ENCODE measurements at regions not wholly inside any gene's neighbourhood (a gene's known extent, or its start where the extent isn't known, plus 50 kb on each side); places are given as distances from the start of the nearest gene placed in this dataset.

DNA sequence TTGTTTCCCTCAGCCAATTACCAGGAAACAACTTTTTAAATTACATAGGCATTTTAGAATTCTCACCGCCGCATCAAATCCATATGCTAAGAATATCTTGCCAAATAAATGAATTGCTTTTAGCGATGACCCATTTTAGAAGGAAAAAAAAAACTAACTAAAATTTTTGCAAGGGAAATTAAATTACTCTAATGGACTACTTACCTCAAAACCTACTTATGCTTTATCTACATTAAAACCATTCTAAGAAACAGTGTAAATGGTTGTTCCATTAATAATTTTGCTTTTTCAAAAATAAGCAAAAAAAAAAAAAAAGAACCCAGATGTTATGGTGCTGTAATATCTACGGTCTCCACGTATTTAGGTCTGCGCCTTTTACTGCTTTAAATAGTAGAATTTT lies 73.5 kb upstream of the CCDC150 start:
- no peak overlapping the region for H2AFZ ChIP-seq (ENCODE audit: low read length)
- no peaks in the 10 kb centered on the region for H4K20me1 ChIP-seq (ENCODE audit: control insufficient read depth, extremely low read depth, insufficient read depth, low read length)
- H3K4me3 ChIP-seq (replicated peaks in 1 of 4; ENCODE audit: control extremely low read depth in 1 of 4, insufficient read depth in 1 of 4, low read depth in 3 of 4, low read length in 4 of 4) = no peak overlapping the region
- DNase-seq (ENCODE audit: low read depth in 2 of 2) = no peak
- no peak overlapping the region for H3K27ac ChIP-seq (ENCODE audit: insufficient read depth, low read length)
- H3K9me3 ChIP-seq (ENCODE audit: control insufficient read depth, insufficient read depth, low read depth, low read length) = no peaks in the 10 kb centered on the region
- H3K36me3 ChIP-seq (ENCODE audit: control insufficient read depth, insufficient read depth, low read length) = no peaks in the 10 kb centered on the region
- H3K4me2 ChIP-seq (ENCODE audit: extremely low read depth, insufficient read depth, low read length) = no peak overlapping the region
- no peak overlapping the region for H3K9ac ChIP-seq (ENCODE audit: insufficient read depth, low read length)
- TF ChIP-seq EZH2 (IDR thresholded peaks at IDR 0.05; ENCODE audit: low read length, missing control alignments) = no peak
- TF ChIP-seq, protein P1, sequence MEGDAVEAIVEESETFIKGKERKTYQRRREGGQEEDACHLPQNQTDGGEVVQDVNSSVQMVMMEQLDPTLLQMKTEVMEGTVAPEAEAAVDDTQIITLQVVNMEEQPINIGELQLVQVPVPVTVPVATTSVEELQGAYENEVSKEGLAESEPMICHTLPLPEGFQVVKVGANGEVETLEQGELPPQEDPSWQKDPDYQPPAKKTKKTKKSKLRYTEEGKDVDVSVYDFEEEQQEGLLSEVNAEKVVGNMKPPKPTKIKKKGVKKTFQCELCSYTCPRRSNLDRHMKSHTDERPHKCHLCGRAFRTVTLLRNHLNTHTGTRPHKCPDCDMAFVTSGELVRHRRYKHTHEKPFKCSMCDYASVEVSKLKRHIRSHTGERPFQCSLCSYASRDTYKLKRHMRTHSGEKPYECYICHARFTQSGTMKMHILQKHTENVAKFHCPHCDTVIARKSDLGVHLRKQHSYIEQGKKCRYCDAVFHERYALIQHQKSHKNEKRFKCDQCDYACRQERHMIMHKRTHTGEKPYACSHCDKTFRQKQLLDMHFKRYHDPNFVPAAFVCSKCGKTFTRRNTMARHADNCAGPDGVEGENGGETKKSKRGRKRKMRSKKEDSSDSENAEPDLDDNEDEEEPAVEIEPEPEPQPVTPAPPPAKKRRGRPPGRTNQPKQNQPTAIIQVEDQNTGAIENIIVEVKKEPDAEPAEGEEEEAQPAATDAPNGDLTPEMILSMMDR (conservative IDR thresholded peaks at IDR 0.05 in 1 of 2, IDR thresholded peaks at IDR 0.05 in 1 of 2; ENCODE audit: low read depth in 1 of 2, low read length in 2 of 2) = no peak
- H3K27me3 ChIP-seq (ENCODE audit: control insufficient read depth, insufficient read depth, low read length) = no peaks in the 10 kb centered on the region
- H3K4me1 ChIP-seq (ENCODE audit: control insufficient read depth, extremely low read depth, insufficient read depth, low read length) = no peaks in the 10 kb centered on the region
- no peaks in the 10 kb centered on the region for H3K79me2 ChIP-seq (ENCODE audit: control insufficient read depth, insufficient read depth, low read length)

DNA sequence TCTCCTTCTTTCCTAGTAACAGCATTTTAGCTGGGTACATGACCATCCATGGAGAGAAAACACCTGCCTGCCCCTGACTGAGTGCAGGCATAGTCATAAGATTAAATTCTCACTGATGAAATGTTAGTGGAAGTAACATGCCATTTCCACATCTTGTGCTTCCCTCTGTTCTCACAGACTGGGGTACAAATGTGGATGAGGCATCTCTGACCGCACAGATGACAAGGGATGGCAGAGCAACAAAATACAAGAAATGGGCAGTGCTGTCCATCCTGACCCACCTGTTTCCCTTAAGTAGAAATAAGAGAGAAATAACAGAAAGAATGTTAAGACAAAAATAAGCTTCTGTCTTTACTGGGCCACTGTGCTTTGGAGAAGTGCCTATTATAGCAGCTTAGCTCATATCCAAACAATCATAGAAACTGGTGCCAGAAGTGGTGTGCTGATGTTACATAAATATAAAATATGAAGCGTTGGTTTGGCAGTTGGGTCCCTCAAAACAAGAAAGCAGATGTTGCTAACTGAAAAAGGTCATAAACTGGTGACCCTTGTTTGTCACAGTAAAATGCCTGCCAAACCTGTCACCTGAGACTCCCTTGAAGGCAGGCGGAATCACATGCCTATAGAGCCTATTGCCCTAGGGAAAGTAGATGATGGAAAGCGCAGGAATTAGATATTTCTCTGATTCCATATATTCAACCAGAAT lies 72.4 kb upstream of the CCDC150 start:
- peak in 1 of 2 donors; percentile 13 for DNase-seq (ENCODE audit: low read depth in 2 of 2)
- no peak overlapping the region for H3K4me2 ChIP-seq (ENCODE audit: extremely low read depth, insufficient read depth, low read length)

DNA sequence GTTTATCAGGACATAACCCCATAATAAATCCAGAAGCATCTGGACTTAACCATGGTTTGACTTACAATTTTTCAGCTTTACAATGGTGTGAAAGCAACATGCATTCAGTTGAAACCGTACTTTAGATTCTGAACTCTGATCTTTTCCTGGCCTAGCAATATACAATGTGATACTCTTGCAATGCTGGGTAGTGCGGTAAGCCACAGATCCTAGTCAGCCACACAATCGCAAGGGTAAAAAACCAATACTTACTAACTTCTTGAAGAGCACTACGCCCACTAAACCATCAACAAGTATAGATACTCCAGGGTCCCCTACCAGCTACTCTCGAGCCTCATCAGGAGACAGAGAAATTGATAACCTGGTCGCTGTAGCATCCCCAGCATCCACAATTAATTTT lies 71.0 kb upstream of the CCDC150 start:
- H3K27ac ChIP-seq (ENCODE audit: insufficient read depth, low read length) = no peak overlapping the region
- H3K4me1 ChIP-seq (ENCODE audit: control insufficient read depth, extremely low read depth, insufficient read depth, low read length) = no peaks in the 10 kb centered on the region
- H3K36me3 ChIP-seq (ENCODE audit: control insufficient read depth, insufficient read depth, low read length) = no peaks in the 10 kb centered on the region

More for the DNA sequence above, 72.4 kb upstream of the CCDC150 start:
- TF ChIP-seq, protein P1 (conservative IDR thresholded peaks at IDR 0.05 in 1 of 2, IDR thresholded peaks at IDR 0.05 in 1 of 2; ENCODE audit: low read depth in 1 of 2, low read length in 2 of 2) = no peak
- no peak for TF ChIP-seq EZH2 (IDR thresholded peaks at IDR 0.05; ENCODE audit: low read length, missing control alignments)
- no peaks in the 10 kb centered on the region for H4K20me1 ChIP-seq (ENCODE audit: control insufficient read depth, extremely low read depth, insufficient read depth, low read length)
- H3K27ac ChIP-seq (ENCODE audit: insufficient read depth, low read length) = no peak overlapping the region
- H3K36me3 ChIP-seq (ENCODE audit: control insufficient read depth, insufficient read depth, low read length) = no peaks in the 10 kb centered on the region
- H3K79me2 ChIP-seq (ENCODE audit: control insufficient read depth, insufficient read depth, low read length) = no peaks in the 10 kb centered on the region
- H2AFZ ChIP-seq (ENCODE audit: low read length) = no peak overlapping the region
- H3K27me3 ChIP-seq (ENCODE audit: control insufficient read depth, insufficient read depth, low read length) = no peaks in the 10 kb centered on the region
- no peaks in the 10 kb centered on the region for H3K4me1 ChIP-seq (ENCODE audit: control insufficient read depth, extremely low read depth, insufficient read depth, low read length)
- H3K9me3 ChIP-seq (ENCODE audit: control insufficient read depth, insufficient read depth, low read depth, low read length) = no peaks in the 10 kb centered on the region
- no peak overlapping the region for H3K4me3 ChIP-seq (replicated peaks in 1 of 4; ENCODE audit: control extremely low read depth in 1 of 4, insufficient read depth in 1 of 4, low read depth in 3 of 4, low read length in 4 of 4)
- H3K9ac ChIP-seq (ENCODE audit: insufficient read depth, low read length) = no peak overlapping the region

More for the DNA sequence above, 71.0 kb upstream of the CCDC150 start:
- H4K20me1 ChIP-seq (ENCODE audit: control insufficient read depth, extremely low read depth, insufficient read depth, low read length) = no peaks in the 10 kb centered on the region
- no peak overlapping the region for H3K4me3 ChIP-seq (replicated peaks in 1 of 4; ENCODE audit: control extremely low read depth in 1 of 4, insufficient read depth in 1 of 4, low read depth in 3 of 4, low read length in 4 of 4)
- no peaks in the 10 kb centered on the region for H3K79me2 ChIP-seq (ENCODE audit: control insufficient read depth, insufficient read depth, low read length)
- DNase-seq (ENCODE audit: low read depth in 2 of 2) = no peak
- no peak overlapping the region for H2AFZ ChIP-seq (ENCODE audit: low read length)
- H3K9me3 ChIP-seq (ENCODE audit: control insufficient read depth, insufficient read depth, low read depth, low read length) = no peaks in the 10 kb centered on the region
- no peak overlapping the region for H3K9ac ChIP-seq (ENCODE audit: insufficient read depth, low read length)
- no peak for TF ChIP-seq EZH2 (IDR thresholded peaks at IDR 0.05; ENCODE audit: low read length, missing control alignments)
- TF ChIP-seq, protein P1 (conservative IDR thresholded peaks at IDR 0.05 in 1 of 2, IDR thresholded peaks at IDR 0.05 in 1 of 2; ENCODE audit: low read depth in 1 of 2, low read length in 2 of 2) = no peak
- H3K4me2 ChIP-seq (ENCODE audit: extremely low read depth, insufficient read depth, low read length) = no peak overlapping the region
- H3K27me3 ChIP-seq (ENCODE audit: control insufficient read depth, insufficient read depth, low read length) = no peaks in the 10 kb centered on the region
